HEK293 (cell line): ENCODE measurements at regions not wholly inside any gene's neighbourhood (a gene's known extent, or its start where the extent isn't known, plus 50 kb on each side); places are given as distances from the start of the nearest gene placed in this dataset.

ENCODE experiments used
- CTCF ChIP-seq: fragments of 450-650 bp; formaldehyde crosslinking; IDR thresholded peaks from 2 replicates; pipeline ENCODE4 v1.5.1; 2016; ENCODE audit warnings: missing biosample characterization, missing genetic modification characterization
- TCF7L2 ChIP-seq: IDR thresholded peaks from 2 replicates; pipeline ENCODE4 v1.6.1; 2011; ENCODE audit warnings: low read depth, mild to moderate bottlenecking, inconsistent platforms, low read length, moderate library complexity, borderline replicate concordance

GRCh38 chr1:192758492-192758891 is 50.3 kb upstream of the RGS2 start:
- no peak for TF ChIP-seq CTCF
- TF ChIP-seq TCF7L2: no peak
